ENCODE measurements at regions not wholly inside any gene's neighbourhood (a gene's known extent, or its start where the extent isn't known, plus 50 kb on each side); places are given as distances from the start of the nearest gene placed in this dataset.

GRCh38 chr2:155320236-155320635, 621.7 kb downstream of the KCNJ3 start:
- no peak overlapping the region for H2BK15ac ChIP-seq (ENCODE audit: low read depth, low read length)
- H3K9me1 ChIP-seq (ENCODE audit: insufficient read depth, low read length), result no peaks in the 10 kb centered on the region
- H3K4me1 ChIP-seq (ENCODE audit: control insufficient read depth, insufficient read depth, low read length), result no peaks in the 10 kb centered on the region
- H3K9me3 ChIP-seq (ENCODE audit: control insufficient read depth, insufficient read depth, low read length), result no peaks in the 10 kb centered on the region; the same call in 1 of the 2 replicates
- intact Hi-C loops (cut with micrococcal nuclease), result no loop called here
- ChIA-PET POLR2A (ENCODE audit: unreplicated experiment) (no interaction called here), CTCF (no interaction called here)
- H3K23ac ChIP-seq (ENCODE audit: low read depth, low read length), result no peak overlapping the region
- dilution Hi-C loops (cut with HindIII; ENCODE audit: low sequenced_read_pairs, unreplicated experiment), result no loop called here
- no peak for DNase-seq
- H3K14ac ChIP-seq (replicated peaks; ENCODE audit: low read depth, low read length), result no peak overlapping the region
- H4K8ac ChIP-seq (ENCODE audit: low read depth in 2 of 2, low read length in 2 of 2), result no peak overlapping the region
- in situ Hi-C loops (cut with MboI; ENCODE audit: low sequenced_read_pairs), result no loop called here
- no peak overlapping the region for H2AK9ac ChIP-seq (replicated peaks; ENCODE audit: low read depth, low read length, poor library complexity)
- no peak overlapping the region for H3K4ac ChIP-seq (ENCODE audit: low read depth, low read length)
- H3K27me3 ChIP-seq (ENCODE audit: control insufficient read depth, insufficient read depth, low read length), result no peaks in the 10 kb centered on the region
- H2AFZ ChIP-seq (replicated peaks; ENCODE audit: low read length, poor library complexity), result no peak overlapping the region
- no peak overlapping the region for H2BK20ac ChIP-seq (ENCODE audit: low read depth, low read length)
- no peaks in the 10 kb centered on the region for H4K20me1 ChIP-seq (ENCODE audit: insufficient read depth, low read length)
- no peaks in the 10 kb centered on the region for H3K36me3 ChIP-seq (ENCODE audit: control insufficient read depth, insufficient read depth, low read length)
- H3K56ac ChIP-seq (ENCODE audit: extremely low read depth, insufficient read depth, low read length), result no peak overlapping the region
- TF ChIP-seq FOS (IDR thresholded peaks at IDR 0.05; ENCODE audit: low read depth, low read length) (no peak), RFX5 (IDR thresholded peaks at IDR 0.05; ENCODE audit: low read depth, low read length) (no peak)
- H2BK120ac ChIP-seq (ENCODE audit: low read depth, low read length), result no peak overlapping the region
- no peak overlapping the region for H3K27ac ChIP-seq (ENCODE audit: insufficient read depth, low read length)
- no CpG with 5 or more reads among the region's 1 CpG for WGBS, 2 experiments (ENCODE audit: extremely low coverage in 2 of 2, insufficient read length in 1 of 2)
- ATAC-seq (ENCODE audit: low read depth), result no peak
- H4K91ac ChIP-seq (ENCODE audit: insufficient read depth, low read depth, low read length), result no peak overlapping the region
- H3K4me2 ChIP-seq (ENCODE audit: low read depth, low read length), result no peak overlapping the region
- H2AK5ac ChIP-seq (ENCODE audit: low read depth, low read length), result no peak overlapping the region
- H4K5ac ChIP-seq (ENCODE audit: low read depth, low read length), result no peak overlapping the region
- no peak overlapping the region for H2BK5ac ChIP-seq (ENCODE audit: low read depth, low read length, poor library complexity, severe bottlenecking)
- BruUV-seq (replicated peaks), result no TSS peak
- no peaks in the 10 kb centered on the region for H3K79me1 ChIP-seq (ENCODE audit: low read depth in 1 of 2, low read length in 2 of 2)
- no peak overlapping the region for H3K4me3 ChIP-seq (ENCODE audit: insufficient read depth, low read depth, low read length)
- no peak overlapping the region for H3K18ac ChIP-seq (ENCODE audit: low read depth, low read length)
- no peak overlapping the region for H3K9ac ChIP-seq (ENCODE audit: low read depth, low read length)

All from IMR-90 (cell line).